ENCODE measurements at regions not wholly inside any gene's neighbourhood (a gene's known extent, or its start where the extent isn't known, plus 50 kb on each side); places are given as distances from the start of the nearest gene placed in this dataset.
"Not testable (repeated sequence)": the region's sequence is repeated elsewhere in the genome, so short reads cannot be mapped to it uniquely, and the experiment has no call there.

DNA sequence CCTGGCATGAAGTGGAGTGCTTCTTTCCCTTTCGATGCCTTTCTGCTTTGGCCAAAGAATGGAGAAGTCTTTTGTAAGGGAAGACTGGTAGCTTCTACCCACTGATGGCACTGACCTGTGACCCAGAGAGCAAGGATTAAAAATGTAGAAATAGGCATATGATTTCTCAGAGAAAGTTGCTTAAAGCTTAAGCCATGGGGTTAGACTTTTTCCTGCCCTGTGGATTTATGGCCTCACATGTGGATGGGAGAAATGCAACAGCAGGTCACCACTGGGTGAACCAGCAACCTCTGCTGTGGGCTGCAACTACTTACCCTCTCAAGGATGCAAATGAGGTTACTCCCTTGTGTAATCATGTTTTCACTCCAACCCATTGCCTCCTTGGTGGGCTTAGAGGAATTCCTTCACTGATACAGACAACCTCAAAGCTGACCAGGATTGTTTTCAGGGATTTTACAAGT lies 86.7 kb upstream of the CDC42EP3 start:
- DNase-seq (ENCODE audit: low spot score) = not testable (repeated sequence)

DNA sequence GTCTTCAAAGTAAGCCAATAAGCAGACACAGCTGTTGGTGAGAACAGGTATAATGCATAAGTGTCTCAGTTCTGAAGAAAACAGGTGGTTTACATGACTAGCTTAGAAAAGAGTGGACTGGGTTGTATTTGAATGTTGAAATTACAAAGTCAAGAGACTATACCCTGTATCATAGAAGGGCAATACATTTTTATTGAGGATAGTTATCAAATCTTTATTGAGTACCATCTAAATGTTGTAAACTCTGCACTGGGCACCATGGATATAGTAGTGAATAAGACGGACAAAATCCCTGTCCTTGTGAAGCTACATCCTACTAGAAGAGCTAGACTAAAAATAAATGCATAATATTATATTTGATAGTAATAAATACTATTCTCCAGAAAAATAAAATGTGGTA lies 88.5 kb upstream of the CDC42EP3 start:
- not testable (repeated sequence) for DNase-seq (ENCODE audit: low spot score)

DNA sequence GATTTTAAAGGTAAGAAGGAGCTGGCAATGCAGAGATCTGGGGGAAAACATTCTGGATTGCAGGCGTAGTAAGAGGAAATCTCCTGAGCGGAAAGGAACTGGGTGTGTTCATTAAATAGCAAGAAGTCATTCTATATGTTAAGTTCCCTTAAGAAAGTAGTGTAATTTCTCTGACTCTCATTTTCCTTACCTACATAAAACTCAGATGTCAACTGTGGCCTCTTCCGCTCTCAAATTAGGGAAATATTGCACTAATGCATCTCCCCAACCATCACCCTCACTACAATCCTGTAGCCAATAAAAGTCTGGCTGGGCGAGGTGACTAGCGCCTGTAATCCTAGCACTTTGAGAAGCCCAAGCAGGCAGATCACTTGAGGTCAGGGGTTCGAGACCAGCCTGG lies 89.0 kb upstream of the CDC42EP3 start:
- DNase-seq (ENCODE audit: low spot score) = no peak

DNA sequence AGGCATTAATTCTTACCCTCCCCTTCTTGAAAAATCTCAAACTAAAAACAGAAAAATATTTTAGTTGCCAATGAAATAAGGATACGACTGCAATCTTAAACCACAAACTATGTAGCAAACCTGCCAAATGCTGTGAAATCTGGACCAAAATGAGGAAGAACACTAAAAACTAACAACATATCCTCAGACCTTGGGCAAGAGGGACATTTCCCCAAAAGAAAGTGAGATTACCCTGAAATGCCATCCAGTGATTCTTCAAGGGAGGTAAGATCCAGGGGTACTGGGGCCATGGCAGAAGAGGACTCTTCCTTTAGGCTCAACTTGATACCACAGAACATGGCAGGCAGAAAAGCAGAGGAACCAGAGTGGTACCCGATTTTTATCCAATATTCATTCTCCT lies 90.8 kb upstream of the CDC42EP3 start:
- not testable (repeated sequence) for DNase-seq (ENCODE audit: low spot score)

DNA sequence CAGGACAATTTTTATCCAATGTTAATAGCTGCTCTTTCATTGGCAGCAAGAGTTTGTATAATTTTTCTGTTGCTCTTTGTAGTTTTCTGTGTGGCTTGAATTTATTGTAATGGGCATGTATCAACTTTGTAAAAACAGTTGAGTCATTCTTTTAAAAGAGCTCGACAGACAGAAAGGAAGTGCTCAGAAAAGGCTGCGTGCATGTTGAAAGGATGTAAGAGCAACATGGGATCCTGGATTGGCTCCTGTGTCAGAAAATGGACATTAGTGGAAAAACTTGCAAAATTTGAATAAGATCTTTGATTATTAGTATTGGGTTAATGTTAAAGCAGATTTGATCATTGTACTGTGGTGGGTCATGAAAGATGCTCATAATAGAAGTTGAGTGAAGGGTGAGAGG lies 93.3 kb upstream of the CDC42EP3 start:
- no peak for DNase-seq (ENCODE audit: low spot score)

DNA sequence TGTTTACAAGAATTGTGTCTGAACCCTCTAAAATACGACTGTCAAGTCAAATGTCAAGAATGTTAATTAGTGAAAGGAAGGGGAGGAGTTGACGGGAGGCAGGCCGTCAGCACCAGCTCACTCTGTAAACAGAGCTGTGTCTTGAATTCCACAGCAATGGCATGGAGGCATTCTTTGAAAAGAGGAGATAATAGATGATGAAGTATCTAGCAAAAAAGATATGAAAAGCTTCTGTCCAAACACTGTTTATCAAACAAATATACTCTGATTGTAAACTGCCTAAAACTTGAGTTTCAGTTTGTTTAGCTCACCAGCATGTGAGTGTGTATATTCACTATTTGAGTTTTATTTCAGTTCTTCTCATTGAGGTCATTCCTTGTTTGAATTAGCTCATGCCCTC lies 94.7 kb upstream of the CDC42EP3 start:
- no peak for DNase-seq (ENCODE audit: low spot score)

DNA sequence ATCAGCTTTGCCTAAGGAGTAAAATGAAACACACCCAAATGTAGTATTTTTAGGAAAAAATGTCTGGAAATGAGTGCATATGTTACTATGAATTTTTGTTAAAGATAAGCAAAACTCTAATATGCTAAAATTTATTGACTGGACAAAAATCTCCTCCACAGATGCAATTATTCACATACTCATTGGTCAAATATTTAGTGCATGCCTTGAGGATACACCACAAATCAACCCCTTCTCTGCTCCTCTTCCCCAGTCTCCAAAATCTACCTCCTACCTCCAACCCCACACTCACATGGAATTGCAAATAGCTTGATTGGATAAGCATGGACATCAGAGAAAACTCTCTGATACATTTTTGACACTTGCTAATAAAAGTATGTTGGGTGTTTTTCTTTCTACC lies 95.6 kb upstream of the CDC42EP3 start:
- no peak for DNase-seq (ENCODE audit: low spot score)

DNA sequence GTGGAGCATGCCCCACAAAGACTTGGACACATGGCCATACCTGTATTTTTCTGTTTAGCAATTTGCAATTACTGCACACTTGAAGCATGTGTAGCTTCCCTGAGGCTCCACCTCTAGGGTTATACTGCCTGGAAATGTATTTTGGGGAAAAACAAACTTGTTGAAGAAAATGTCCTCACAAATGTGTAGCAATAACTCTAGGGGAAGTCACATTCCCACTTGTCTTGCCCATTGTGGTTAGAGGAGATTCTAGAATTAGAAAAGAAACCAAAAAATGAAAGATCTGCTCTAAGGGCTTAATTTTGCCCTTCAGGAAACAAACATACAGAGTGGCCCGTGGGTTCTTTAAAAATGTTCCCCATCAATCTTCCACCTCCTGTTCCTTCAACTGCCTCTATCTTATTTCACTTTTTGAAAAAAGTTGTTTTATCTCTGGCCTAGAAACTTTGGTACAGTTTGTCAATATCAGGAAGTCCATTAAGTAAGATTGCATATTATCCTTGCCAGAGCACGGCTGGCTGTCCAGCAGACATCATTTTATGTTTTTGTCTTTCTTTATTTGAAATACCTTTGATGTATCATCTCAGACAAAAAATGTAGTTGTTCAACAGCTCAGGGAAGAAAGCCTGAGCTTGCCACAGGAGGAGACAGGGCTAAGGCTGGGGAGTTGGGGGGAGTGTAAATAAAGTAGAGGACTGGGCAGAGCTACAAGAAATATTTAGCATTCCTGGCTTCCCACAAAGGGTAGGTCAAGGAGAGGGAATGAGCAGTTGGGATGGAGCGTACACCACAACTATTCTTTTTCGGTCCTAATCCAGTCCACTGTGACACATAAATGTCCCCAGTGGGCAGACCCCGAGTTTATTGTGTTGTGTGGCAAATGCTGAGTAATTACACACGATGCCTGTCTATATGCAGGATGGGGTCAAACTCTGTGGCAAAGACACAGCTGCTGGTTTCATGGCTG lies 96.8 kb upstream of the CDC42EP3 start:
- DNase-seq (ENCODE audit: low spot score) = no peak

DNA sequence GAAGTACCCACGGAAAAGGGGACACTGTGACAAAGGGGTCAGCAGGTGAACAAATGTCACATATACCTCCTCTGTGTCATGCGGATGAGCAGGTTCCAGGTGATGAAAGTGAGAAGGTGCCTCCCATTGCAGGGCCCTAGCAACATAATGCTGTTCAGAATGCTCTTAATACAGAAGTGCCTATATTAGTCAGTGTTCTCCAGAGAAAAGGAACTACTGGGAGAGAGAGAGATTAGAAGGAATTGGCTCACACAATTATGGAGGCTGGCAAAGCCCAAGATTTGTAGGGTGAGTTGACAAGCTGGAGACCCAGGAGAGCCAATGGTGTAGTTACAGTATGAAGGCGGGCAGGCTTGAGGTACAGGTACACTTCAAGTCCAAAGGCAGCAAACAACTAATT lies 98.1 kb upstream of the CDC42EP3 start:
- DNase-seq (ENCODE audit: low spot score) = no peak

DNA sequence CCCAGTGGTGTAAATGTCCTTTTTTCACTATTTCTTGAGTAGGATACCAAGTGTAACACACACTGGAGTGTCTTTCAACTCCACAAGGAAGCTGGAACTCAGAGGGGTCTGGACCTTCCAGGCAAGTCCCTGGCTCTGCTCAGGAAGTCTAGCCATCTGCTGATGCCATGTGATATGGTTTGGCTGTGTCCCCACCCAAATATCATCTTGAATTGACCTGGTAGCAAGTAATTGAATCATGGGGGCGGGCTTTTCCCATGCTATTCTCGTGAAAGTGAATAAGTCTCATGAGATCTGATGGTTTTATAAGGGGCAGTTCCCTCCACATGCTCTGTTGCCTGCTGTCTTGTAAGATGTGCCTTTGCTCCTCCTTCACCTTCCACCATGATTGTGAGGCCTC lies 99.4 kb upstream of the CDC42EP3 start:
- DNase-seq (ENCODE audit: low spot score) = no peak

DNA sequence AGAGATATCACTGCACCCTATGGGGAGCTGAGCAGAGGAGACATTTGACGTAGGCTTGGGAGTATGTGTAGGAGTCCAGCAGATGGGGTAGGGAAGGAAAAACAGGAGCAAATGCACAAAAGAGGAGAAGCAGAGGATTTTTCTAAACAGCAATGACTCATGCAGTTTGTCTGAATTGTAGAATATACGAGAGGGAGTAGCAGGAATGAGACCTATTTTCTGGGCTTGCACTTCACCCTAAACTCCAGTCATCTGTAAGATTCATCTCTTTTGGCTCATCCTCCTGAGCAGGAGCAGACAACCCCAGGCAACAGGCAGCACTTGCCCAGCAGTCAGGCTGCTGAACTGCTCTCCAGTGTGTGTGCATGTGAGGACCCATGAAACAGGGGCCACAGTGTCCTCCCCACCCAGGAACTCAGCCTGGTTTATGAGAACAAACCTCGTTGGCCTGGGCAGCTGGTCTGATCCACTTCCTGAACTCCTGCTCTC lies 100.2 kb upstream of the CDC42EP3 start:
- DNase-seq (ENCODE audit: low spot score) = no peak

DNA sequence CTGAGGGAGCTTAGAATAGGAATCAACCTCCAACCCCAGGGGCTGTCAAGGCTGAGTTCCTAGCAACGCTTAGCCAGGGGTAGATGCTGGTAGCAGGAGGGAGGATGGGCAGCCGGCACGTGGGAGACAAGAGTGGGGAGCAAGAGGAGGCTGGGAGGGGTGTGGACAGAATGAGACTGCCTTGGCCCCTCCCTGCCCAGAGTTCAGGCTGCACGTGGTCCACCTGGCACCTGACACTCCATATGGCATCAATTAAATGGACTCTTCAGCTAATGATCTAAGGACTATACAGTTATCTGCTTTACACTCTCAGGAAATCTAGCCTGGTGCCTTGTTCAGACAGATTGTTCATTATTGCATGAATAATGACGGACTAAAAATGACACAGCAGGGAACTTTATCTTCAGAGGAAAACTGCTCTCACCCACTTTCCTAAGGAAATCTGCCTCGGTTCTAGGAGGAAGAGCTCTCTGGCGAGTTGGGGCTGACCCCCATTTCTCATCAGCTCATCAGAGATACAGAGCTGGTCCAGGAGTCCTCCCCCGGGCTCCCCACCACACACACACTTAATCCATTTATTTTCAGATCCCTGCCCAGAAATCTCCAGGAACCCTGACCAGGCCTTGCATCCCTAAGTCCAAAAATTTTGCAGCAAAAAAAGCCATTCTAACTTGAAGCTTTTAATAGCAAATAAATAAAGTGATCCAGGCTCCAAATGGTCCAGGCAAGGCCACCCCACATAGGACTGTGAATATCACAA lies 102.1 kb upstream of the CDC42EP3 start:
- DNase-seq (ENCODE audit: low spot score) = no peak

DNA sequence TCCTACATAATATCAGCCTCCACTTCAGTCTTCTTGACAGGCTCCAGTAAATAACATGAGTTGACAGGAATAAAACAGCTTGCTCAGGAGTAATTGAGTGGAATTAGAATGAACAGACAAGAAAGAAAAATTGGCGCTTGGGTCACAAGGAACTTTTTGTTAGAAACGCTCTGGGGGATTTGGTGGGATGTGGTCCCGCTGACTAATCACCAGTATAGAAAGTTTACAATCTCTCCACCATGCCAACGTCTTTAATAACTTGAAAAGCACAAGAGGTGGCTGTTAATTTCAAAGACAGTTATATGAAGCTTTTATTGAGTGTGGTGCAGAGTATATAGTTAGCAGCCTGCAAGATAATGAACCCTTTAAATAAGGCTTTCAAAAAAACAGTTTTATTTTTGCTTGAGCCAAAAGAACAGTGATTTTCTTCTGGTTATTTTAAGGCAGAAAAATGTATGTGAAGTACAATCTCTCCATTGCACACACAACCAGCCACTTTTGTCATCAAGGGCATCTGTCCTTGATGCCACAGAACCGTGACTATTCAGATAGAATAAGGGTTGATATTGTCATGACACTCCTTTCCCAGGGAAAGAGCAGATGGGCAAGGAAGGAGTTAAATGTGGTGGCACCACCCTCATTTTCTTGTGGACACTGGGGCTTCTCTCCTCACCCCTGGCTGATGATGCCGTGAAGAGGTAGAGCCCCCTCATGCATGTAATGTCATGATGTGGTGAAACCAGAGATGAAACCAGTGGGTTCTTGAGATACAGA lies 102.9 kb upstream of the CDC42EP3 start:
- DNase-seq (ENCODE audit: low spot score) = not testable (repeated sequence)

DNA sequence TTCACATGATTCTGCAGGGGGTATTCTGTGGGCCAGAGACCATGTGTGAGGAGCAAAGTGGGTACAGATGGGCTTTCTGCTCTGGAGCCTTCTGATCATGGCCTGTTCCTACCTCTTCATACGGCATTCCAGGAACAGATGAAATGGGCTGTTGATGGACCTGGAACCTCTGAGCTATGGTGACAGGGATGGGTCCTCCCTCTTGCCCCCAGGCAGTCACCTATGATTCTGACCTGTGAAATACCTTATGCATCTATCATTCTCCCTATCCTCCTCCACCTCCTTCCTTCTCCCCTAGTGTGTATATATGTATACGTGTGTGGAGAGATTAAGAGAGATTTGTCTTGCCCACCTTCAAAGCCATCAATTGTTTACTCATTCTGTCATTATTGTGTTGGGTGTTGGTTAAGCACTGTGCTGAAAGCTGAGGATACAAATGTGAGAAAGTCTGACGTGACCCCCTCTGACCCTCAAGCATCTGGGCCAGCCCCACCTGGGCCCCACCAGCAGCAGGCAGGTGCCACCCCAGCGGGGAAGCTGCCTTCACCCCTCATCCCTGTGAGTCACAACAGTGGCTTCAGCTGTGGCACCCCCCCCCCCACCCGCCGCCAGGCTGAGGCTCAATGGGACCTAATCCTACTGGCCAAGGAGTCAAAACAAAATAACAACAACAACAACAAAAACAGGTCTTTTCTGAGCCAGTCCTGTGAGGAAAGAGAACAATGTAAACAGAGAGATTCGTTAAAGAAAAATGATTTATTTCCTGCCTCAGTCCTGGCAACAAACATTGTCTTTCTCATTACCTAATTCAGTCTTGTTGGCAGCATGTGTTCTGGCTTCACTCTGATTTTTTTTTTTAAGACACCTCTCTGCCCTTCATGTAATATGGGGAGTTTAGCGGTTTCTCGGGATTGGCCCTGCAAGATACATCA lies 103.8 kb upstream of the CDC42EP3 start:
- DNase-seq (ENCODE audit: low spot score) = no peak

DNA sequence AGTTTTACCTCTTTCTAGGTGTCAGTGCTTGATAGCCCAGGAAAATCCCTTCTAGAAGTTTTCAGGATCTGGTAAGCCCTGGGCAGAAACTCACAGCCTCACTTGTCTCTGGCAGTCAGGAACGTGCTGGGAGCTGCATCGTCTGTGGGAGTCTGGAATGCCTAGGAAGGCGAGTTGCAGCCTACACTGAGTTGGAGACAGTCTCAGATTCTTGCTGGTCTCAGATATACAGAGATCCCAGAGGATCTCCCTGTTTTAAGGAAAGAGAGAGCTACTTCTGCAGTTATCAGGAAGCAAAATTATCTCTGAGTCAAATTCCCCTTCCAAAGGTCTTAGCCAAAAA lies 104.4 kb upstream of the CDC42EP3 start:
- no peak for DNase-seq (ENCODE audit: low spot score)

DNA sequence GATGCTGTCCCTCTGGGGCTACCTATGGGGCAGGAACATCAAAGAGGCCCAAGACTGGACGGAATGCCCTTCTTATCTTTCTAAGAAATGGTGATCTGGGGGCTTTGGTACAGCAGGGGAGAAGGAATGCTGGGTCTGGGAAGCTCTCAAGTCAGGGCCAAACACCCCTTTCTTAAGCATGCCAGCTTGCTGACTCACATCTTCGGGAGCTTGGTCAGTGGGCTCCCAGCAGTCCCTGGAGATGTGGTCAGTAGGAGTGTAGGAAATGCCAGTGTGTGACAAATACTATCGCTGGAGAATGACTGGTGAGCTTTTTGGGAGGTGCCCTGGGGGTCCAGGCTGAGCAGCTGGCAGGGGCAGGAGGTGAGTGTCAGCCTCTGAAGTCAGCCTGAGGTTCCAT lies 105.0 kb upstream of the CDC42EP3 start:
- DNase-seq (ENCODE audit: low spot score) = no peak

DNA sequence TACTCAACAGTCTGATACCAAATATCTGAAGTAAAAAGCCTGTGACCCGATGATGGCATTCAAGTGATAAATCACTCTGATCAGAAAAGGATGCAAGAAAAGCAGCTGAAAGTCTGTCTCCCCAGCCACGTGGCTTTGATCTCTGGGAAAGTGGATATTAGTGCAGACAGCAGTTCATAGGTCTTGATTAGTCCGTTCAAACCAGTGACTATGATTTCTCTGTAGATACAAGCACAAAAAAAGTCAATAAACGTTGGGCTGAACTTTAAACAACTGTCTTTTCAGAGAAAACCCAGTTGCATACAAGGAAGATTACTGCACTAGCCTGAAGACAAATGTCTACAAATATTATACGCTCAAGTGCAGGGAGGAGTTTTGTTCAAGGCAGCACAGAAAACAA lies 107.7 kb upstream of the CDC42EP3 start:
- DNase-seq (ENCODE audit: low spot score) = no peak

DNA sequence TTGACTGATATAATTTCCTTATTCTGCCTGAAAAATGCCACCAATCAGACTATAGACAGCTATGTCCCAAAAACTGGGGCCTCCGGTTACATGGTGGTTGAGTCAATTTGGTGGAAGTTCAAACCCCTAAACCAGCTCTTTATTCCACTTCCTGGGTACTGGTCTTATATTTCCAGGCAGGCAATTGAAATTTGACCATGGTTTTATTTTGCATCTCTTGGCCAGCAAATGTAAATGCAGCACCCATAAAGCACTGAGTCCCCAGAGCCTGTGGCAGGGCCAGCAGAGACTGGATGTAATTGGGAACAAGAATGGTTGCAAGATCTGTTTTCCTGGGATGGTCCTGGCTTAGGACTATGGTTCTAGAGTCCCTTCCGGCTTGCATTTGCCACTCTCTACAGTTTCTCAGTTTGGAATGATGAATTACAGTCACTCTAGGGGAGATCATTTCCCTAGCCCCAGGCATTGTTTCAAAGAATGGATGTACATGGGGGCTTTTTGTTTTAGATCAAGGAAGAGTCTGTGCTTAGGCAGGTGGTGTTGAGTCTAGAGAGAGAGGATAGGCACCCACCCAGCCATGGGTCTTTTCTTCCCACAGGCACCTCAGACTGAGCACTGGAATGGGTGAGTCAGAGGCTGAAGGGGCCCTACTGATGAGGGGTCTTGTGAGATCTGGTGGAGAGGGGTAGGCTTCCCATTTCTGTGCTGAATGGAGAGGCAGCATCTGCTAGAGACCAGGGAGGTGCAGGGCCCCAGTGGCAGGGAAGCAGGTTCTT lies 108.4 kb upstream of the CDC42EP3 start:
- DNase-seq (ENCODE audit: low spot score) = no peak

DNA sequence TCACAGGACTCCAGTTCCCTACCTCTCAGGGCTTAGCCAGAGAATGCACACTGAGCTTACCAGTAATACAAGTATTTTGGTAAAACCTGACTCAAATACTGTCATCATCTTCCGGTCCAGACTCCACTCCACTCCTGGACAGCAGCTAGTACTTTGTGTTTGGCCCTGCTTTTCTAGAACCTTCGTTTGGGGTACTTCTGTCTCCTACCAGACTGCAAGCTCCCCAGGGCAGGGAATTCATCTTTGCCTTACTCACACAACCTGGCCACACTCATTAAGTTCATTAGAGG lies 108.9 kb upstream of the CDC42EP3 start:
- DNase-seq (ENCODE audit: low spot score) = no peak

DNA sequence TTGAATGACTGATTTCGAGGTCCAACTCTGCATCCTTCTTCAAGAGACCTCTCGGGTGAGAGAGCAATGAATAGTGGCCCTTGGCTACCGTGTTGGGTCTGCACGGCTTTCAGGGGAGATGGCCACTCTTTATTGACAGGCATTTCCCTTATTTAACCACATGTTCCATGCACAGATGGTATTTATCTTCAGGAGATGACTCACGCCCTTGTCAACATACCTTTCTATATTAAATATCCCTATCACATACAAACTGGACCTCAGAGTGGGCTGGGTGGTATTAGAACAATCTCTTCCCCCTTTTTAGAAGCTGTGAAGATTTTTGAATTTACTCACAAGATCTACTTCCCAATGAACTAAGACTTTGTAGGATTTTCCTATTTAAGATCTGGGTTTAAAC lies 109.6 kb upstream of the CDC42EP3 start:
- no peak for DNase-seq (ENCODE audit: low spot score)

Data from hematopoietic multipotent progenitor cell treated with erythropoietin and hydrocortisone succinate and interleukin-3 and kit ligand, for 17 days (in vitro differentiated cells).